CD4-positive, alpha-beta T cell treated with Interleukin-12 subunit alpha and Interleukin-12 subunit beta, for 1 hour (primary cell): ENCODE measurements at regions not wholly inside any gene's neighbourhood (a gene's known extent, or its start where the extent isn't known, plus 50 kb on each side); places are given as distances from the start of the nearest gene placed in this dataset.
"Not testable (repeated sequence)": the region's sequence is repeated elsewhere in the genome, so short reads cannot be mapped to it uniquely, and the experiment has no call there.

Experiments used
- DNase-seq: peaks from one replicate; pipeline ENCODE4 v3.0.0-alpha.2; 2020

DNA sequence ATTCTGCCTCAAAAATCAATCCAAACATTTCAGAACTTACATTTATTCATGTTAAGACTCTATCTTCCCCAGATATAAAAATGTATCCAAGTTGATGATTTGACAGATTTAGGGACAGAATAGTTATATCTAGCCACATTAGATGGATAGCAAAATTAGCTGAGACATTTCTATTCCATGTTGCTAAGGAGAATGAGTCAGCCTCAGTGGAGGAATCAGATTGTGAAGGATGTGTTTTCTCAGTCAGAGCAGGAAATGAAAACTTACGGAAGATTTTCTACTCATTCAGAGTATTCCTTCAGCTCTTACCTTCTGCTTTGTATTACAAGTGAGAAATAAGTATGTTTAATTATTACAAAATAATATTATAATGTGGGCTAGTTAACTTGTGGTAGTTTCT lies 556.3 kb upstream of the ANO3 start:
- no peak for DNase-seq

DNA sequence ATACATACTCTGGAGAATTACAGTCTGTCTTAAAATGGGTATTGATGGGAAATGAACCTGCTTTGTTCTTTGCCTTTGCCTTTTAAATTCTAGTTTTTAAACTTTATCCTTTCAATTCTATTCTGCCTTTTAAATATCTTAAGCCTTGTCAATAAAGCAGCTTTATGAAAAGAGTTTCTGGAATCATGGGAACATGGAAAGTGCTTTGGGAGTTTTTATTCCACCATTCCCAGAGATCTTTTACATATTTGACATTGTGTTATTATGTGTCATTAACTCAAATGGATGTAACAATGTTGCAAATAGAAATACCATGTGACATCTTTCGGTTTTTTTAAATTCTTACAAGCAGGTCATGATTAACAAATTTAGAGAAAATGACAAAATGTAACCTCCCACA lies 555.7 kb upstream of the ANO3 start:
- DNase-seq = no peak

DNA sequence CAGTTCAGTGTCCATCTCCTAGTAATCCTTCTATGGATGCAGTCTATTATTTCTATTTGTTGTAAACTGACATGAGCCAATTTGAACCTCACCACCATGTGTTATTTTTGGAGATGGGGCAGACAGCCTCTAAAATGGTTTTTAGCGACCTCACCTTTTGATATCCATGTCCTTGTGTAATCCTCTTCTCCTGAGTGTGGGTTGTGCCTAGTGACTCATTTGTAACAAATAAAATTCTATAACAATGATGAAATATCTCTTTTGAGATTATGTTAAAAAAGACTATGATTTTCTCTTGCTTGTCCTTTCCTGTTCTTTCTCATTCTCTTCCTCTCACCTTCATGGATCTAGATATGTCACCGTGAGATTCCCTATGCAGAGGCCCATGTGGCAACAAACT lies 554.6 kb upstream of the ANO3 start:
- no peak for DNase-seq

DNA sequence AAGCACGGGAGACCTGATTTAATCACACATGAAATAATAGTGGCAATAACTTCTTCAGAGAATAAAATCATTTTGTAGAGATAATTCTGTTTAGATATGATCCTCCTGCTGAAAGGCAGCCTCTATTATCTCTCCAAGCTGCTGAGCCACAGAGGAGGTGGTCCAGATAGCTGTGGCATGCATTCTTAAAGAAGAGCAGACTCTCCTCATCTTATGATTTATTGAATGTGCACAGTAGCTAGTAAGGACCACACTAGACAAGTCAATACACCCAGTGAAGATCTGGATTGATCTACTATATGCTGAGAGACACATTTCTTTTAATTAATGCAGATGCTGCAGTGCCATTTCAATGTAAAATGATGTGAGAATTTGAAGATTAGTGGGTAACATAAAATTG lies 552.9 kb upstream of the ANO3 start:
- no peak for DNase-seq

DNA sequence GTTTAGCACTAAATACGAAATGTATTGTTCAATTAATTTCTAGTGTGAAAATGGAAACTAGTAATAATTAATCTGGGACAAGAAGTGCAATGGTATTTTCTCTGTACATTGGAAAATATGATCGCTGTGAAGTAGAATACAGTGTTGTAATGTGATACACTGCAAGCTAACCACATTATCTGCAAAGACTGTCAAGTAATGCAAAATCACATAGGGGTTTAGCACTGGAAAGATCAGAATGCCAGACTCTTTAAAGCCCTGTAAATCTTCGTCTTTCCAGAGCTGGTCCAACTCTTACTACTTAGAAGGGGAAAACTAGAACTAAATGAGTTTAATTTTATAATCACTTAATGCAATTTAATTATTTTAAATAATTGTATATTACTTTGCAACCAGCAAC lies 544.5 kb upstream of the ANO3 start:
- DNase-seq = no peak

DNA sequence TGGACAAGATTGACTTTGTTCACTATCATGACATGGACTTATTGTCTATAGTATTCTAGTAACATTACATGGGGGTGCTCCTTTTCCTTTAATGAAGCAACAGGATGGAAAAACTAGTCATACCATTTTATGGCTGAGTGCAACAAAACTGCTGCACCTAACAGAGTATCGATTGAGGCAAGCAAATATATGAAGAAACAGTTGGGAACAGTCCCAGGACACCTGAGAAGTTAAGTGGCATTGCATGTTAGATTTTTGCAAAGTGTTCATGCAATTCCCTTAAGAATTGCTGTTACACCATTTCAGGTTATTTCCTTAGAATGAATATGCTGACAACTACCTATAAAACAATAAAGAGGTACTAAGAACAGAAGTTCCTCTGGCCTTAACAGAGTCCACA lies 541.5 kb upstream of the ANO3 start:
- DNase-seq = no peak

DNA sequence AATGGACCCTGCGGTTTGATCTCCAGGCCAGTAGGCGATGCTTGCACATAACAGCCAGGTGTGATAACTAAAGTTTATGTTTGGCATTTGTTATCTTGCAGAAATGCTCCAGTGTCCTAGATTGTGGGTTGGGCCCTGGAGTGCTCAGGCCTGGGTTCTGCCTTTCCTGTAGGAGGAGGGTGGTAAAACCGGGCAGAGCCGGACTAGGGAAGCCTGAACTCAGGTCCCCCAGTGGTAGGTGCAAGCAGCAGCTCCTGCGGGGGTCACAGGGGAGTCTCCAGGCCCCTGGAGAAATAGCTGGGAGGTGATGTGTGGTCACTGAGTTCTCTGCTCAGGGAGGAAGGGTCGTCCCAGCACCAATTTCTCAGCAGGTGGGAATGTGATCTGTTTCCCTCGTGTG lies 538.3 kb upstream of the ANO3 start:
- DNase-seq = no peak

DNA sequence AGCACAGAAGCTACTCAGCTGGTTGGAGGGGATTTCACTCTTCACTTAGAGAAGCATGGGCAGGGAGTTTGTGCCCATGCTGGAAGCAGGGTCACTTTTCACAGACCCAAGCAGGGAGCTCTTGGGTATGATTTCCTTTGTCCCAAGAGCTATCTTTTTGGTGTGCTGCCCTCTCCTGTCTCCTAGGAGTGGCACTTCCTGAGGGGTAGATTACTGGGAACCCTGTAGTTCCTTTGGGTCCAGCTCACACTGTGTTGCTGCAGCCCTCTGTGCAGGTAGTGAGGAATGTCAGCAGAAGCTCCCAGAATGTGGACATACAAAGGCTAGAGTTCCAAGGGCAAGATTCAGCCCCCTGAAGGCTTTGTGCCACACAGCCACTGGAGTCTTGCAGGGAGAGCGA lies 537.1 kb upstream of the ANO3 start:
- no peak for DNase-seq

DNA sequence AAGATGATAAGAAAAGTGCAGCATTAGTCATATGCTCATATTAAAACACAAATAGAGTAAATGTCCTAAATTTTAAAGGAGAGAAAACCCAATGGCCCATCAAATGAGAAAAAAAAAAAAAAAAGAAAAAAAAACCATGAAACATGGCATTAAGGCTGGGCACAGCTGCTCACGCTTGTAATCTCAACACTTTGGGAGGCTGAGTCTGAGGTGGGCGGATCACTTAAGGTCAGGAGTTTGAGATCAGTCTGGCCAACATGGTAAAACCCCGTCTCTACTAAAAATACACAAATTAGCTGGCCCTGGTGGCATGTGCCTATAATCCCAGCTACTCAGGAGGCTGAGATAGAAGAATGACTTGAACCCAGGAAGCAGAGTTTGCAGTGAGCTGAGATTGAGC lies 515.5 kb upstream of the ANO3 start:
- no peak for DNase-seq

DNA sequence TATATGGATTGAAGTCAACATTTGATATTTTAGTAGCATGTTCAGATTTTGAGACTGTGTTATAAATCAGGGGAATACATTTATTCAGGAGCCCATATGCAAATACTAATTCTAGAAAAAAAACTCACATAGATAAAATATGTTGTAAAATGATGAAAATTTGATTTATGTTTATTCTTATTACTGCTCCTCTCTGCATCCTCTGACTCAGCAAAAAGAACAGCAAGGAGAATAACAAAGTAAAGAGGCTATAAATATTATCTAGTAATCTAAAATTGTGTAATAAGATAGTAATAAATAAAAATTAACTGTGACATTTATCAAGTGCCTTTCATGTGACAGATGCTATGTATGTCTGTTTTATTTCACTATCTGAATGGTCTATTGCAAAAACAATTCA lies 507.2 kb upstream of the ANO3 start:
- DNase-seq = no peak

DNA sequence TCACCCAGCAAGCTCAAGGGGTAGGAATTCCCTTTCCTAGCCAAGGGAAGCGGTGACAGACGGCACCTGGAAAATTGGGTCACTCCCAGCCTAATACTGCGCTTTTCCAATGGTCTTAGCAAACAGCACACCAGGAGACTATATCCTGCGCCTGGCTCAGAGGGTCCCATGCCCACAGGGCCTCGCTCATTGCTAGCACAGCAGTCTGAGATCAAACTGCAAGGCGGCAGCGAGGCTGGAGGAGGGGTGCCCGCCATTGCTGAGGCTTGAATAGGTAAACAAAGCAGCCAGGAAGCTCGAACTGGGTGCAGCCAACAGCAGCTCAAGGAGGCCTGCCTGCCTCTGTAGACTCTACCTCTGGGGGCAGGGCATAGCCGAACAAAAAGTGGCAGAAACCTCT lies 500.4 kb upstream of the ANO3 start:
- DNase-seq = not testable (repeated sequence)

DNA sequence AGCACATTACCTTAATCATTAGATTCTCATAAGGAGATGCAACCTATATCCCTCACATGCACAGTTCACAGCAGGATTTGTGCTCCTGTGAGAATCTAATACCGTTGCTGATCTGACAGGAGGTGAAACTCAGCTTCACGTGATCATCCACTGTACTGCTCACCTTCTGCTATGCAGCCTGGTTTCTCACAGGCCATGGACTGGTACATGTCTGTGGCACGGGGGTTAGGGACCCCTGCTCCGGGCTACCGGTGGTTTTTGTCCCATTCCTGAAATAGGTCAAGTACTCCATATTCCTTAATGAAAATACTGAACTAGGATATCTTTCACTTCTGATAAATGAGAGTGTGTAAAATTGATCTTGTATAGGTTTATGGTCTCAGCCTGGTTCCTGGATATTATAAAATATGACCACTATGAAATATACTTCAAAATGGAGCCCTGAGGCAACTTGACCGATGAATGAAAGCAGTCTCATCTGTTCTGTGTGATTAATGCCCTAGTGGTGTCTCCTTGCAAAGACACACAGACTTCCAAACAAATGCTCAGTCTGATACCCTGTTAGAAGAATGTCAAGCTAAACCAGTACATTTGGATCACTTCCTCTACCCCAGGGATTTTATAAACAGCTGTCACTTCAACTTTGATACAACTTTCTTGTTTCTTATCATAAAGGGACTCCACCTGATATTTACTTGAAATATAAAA lies 492.9 kb upstream of the ANO3 start:
- DNase-seq = no peak

DNA sequence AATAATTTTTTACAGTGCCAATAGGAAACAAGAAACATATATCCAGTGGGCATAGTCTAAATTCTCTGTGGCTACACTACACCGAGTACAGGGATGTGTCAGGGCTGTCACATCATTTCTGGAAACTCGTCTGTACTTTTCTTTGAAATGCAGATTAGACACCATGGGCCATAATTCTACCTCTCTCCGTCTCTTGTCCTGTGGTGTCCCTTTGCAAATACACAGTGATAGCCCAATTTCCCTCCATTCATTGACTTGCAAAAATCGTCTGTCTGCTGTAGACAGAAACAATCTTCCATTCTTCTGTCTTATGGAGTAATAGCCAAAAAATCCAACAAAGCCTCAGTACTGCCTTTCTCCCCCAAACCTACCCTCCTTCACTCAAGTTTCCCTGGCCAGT lies 487.1 kb upstream of the ANO3 start:
- DNase-seq = no peak

DNA sequence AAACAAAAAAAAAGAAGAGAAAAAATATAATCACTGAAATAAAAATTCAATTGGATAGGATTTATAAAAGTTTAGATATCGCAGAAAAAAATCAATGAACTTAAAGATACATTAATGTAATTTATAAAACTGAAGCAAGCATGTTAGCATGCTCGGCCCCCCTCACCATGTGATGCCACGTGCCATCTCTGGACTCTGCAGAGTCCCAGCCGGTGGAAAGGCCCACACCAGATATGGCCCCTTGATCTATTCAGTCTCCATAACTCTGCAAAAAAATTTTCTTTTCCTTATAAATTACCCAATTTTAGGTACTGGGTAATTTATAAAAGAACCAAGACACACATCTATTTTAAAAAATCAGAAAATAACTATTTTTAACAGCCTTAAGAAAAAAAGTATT lies 476.0 kb upstream of the ANO3 start:
- no peak for DNase-seq

DNA sequence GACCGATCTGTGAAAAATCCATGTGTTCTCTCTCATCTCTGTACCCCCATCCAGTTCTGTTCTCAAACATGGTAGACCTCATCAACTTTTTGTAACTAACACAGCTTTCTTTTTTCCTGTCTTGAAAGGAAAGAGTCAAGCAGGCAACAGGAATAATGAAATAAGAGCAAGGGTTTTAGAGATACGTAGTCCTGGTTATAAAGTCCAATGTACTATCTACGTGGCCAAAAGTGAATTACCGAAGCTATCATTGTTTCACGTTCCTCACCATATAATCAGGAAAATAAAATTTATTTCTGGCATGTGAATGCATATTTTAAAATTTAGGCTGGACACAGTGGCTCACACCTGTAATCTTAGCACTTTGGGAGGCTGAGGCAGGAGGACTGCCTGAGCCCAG lies 472.2 kb upstream of the ANO3 start:
- no peak for DNase-seq

DNA sequence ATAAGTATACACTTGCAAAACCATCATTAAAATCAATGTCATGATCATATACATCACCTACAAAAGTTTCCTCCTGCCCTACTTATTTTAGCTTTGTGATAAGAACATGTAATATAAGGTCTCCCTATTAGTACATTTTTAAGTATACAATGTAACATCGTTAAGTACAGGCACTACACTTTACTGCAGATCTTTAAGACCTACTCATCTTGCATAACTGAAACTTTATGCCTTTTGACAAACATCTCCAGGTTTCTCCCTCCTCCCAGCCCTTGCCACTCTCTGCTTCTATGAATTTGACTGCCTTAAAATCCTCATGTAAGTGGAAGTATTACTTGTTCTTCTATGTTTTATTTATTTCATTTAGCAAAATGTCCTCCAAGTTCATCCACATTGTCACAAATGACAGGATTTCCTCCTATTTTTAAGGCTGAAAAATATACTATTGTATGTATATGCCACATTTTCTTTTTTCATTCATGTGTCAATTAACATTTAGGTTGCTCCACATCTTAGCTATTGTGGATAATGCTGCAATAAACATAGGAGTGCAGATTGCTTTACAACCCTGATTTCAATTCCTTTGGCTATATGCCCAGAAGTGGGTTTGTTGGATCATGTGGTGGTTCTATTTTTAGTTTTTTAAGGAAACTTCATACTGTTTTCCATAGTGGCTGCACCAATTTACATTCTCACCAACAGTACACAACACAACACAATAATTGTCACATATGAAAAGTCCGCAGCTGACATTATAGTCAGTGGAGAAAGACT lies 471.1 kb upstream of the ANO3 start:
- DNase-seq = no peak

DNA sequence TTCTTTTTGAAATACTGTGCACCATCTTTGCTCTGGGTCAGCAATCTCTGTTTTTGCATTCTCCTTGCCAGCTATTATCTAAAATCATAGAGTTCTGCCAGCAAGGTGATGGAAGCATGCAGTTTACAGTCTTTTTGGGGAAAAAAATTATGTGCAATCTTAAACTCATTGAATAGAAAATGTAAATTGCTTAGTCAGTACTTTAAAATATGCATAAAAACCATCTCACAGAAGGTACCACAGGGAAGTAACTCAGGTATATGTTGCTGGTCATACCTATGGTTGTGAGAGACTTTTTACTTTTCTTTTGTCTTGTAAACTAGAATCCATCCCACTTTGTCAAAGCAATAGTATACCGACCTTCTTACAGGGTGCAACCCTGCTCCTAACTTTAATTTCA lies 469.8 kb upstream of the ANO3 start:
- DNase-seq = no peak

DNA sequence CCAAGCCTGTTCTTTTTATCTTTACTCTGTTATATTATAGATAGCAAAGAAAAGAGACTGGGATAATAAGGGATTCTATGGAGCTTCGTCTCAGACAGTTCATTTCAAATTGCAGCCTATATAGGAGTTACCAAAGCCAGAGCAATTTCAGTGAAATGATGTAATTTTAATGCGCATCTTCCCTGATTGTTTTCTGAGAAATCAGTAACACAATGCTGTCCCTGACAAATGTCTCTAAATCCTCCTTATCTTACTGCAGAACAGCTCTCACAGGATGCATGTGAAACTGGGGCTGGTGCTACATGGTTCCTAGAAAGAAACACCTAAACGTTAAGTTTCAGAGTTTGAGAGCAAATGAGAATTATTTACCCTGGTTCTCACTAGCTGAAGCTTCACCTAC lies 467.9 kb upstream of the ANO3 start:
- DNase-seq = no peak

DNA sequence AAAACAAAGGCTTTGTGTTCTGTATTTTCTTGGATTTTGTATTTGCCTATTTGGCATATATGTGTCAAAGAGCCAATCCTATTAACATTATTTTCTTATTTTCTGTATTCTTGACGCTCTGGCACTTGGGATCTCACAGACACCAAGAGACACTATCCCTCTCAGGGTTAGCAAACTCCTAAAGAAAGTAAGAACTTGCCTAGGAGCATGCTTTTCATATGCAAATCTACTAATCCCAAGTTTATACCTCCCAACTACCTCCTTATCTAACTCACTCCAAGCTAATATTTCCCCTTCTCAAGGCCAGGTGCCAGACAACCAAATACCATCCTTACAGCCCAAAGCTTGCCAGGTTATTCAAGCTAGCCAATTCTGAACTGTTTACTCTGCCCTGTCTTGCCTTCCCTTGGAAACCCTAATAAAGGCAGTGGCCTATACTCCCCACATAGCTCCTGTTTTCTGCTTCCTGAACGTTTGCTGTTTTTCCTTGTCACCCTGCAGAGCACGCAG lies 455.4 kb upstream of the ANO3 start:
- no peak for DNase-seq

DNA sequence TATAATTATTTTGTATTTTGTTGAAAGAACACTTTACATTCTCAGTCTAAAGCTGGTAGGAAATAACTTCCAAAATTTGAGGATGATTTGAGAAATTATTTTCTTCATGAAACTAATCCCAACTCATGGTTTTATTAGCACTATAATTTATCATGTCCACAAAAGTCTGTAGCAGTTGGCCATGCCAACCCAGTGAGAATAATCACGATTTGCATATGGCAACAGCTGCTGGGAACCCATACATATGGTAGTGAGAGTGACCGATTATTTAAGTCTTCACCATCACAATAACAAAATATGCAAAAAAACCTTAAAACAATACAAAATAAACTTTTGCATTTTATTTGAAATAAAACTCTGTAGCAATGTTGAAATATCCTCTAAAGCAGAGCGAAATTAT lies 445.9 kb upstream of the ANO3 start:
- no peak for DNase-seq

DNA sequence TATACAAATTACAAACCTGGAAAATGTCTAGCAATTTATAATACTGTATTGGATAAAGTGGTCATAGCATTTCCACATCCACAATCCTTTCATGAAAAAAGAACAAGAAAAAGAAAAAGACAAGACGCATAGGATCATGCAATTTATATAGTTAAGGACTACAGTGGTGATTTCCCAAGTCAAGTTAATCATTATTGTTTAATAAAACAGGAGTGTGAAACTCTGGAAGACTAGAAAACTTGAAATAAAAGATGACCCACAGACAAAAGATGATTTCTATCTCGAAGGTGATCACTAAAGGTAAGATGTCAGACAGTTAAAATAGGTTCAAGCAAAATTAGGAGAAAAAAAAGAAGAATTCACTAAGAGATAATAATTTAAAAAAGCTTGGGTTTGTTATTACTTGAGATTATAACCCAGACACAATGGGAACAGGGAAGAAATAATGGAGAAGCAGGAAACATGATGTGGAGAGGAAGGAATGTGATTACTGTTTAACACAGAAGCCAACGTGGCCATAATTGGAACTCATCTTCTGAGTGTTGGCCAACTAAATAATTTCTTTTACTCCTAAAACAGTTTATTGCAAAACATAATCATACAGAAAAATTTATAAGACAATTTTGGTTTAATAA lies 441.2 kb upstream of the ANO3 start:
- no peak for DNase-seq

DNA sequence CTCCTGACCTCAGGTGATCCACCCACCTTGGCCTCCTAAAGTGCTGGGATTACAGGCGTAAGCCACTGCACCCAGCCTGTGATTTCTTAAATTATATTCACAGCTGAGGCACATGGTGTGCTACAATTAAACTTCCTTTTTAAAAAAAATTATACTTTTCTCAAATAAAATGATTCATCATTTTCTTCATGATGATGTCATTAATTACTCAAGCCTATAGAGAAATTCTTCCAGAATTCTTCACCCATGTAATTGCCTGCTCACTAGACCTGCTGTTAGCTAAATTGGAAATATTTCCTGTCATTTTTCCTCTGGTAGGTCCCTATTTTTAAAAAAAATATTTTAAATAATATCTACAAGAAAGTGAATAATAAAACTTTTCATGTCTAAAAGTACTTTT lies 440.0 kb upstream of the ANO3 start:
- DNase-seq = no peak

DNA sequence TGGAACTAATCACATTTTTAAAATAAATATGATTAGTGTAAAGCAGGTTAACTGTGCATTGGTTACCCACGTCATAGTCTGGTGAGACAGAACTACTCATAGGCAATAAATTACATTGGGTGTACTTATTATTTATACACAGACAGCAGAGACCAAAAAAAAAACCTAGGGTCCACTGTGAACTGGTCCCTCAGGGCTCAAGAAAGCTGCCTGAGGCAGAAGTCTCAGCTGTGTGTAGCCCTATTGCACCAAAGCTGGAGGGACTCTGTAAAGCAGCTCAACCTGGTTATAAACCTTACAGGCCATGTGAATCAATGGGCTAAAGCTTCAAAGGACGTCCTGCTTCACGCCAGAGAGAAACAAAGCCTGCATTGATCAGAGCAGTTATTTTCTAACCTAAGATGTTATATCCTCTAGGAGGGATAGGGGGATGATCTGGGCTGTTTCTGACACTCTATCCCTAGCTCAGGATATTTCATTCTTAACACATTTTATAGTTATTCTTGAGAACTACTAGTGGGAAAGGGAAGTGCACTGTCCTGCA lies 432.2 kb upstream of the ANO3 start:
- no peak for DNase-seq

DNA sequence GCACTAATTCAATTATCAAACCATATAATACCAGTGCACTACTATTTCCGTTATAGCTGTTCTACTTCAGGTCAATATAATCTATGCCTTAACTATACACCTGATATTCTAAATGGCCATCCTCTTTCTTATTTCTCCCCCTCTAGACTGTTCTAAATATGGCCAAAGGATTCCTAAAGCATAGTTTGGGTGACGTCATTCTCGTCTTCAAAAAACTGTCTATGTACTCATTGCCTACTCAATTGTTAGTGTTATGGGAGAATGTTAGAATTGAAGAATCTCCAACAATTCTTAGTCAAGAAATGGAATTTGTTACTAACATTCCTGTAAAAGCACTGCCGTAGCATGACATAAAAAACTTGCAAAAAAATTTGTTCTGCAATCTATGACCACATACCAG lies 431.1 kb upstream of the ANO3 start:
- DNase-seq = no peak
